ENCODE measurements at regions not wholly inside any gene's neighbourhood (a gene's known extent, or its start where the extent isn't known, plus 50 kb on each side); places are given as distances from the start of the nearest gene placed in this dataset.

GRCh38 chr16:7013990-7014389 lies 318.7 kb upstream of the RBFOX1 start:
- no peak for DNase-seq (ENCODE audit: low spot score)

- no peak for DNase-seq (ENCODE audit: low spot score)
Measured at GRCh38 chr16:7004266-7004665, 328.4 kb upstream of the RBFOX1 start.

GRCh38 chr16:6993544-6993943 lies 339.1 kb upstream of the RBFOX1 start:
- no peak for DNase-seq (ENCODE audit: low spot score)

- DNase-seq (ENCODE audit: low spot score), result no peak
Measured at GRCh38 chr16:6988846-6989245, 343.8 kb upstream of the RBFOX1 start.

- no peak for DNase-seq (ENCODE audit: low spot score)
Measured at GRCh38 chr16:6977916-6978315, 354.7 kb upstream of the RBFOX1 start.

GRCh38 chr16:6977291-6977690 lies 355.4 kb upstream of the RBFOX1 start:
- no peak for DNase-seq (ENCODE audit: low spot score)

- no peak for DNase-seq (ENCODE audit: low spot score)
Measured at GRCh38 chr16:6976716-6977115, 355.9 kb upstream of the RBFOX1 start.

- DNase-seq (ENCODE audit: low spot score), result no peak
Measured at GRCh38 chr16:6970171-6970857, 362.3 kb upstream of the RBFOX1 start.

- DNase-seq (ENCODE audit: low spot score), result no peak
Measured at GRCh38 chr16:6969594-6969993, 363.1 kb upstream of the RBFOX1 start.

- no peak for DNase-seq (ENCODE audit: low spot score)
Measured at GRCh38 chr16:6967796-6968320, 364.8 kb upstream of the RBFOX1 start.

GRCh38 chr16:6966925-6967324 lies 365.7 kb upstream of the RBFOX1 start:
- DNase-seq (ENCODE audit: low spot score), result no peak

- no peak for DNase-seq (ENCODE audit: low spot score)
Measured at GRCh38 chr16:6964679-6965078, 368.0 kb upstream of the RBFOX1 start.

- DNase-seq (ENCODE audit: low spot score), result no peak
Measured at GRCh38 chr16:6961704-6962103, 370.9 kb upstream of the RBFOX1 start.

GRCh38 chr16:6958184-6958583 lies 374.5 kb upstream of the RBFOX1 start:
- no peak for DNase-seq (ENCODE audit: low spot score)

GRCh38 chr16:6957681-6958080 lies 375.0 kb upstream of the RBFOX1 start:
- no peak for DNase-seq (ENCODE audit: low spot score)

- no peak for DNase-seq (ENCODE audit: low spot score)
Measured at GRCh38 chr16:6956511-6956910, 376.1 kb upstream of the RBFOX1 start.

- no peak for DNase-seq (ENCODE audit: low spot score)
Measured at GRCh38 chr16:6955303-6955702, 377.3 kb upstream of the RBFOX1 start.

GRCh38 chr16:6949240-6949639 lies 383.4 kb upstream of the RBFOX1 start:
- no peak for DNase-seq (ENCODE audit: low spot score)

- no peak for DNase-seq (ENCODE audit: low spot score)
Measured at GRCh38 chr16:6947291-6947690, 385.4 kb upstream of the RBFOX1 start.

GRCh38 chr16:6946802-6947201 lies 385.8 kb upstream of the RBFOX1 start:
- no peak for DNase-seq (ENCODE audit: low spot score)

- no peak for DNase-seq (ENCODE audit: low spot score)
Measured at GRCh38 chr16:6946106-6946505, 386.5 kb upstream of the RBFOX1 start.

GRCh38 chr16:6940968-6941367 lies 391.7 kb upstream of the RBFOX1 start:
- no peak for DNase-seq (ENCODE audit: low spot score)

- DNase-seq (ENCODE audit: low spot score), result no peak
Measured at GRCh38 chr16:6937641-6938040, 395.0 kb upstream of the RBFOX1 start.

GRCh38 chr16:6932871-6933385 lies 399.7 kb upstream of the RBFOX1 start:
- no peak for DNase-seq (ENCODE audit: low spot score)
